ENCODE measurements at regions not wholly inside any gene's neighbourhood (a gene's known extent, or its start where the extent isn't known, plus 50 kb on each side); places are given as distances from the start of the nearest gene placed in this dataset.
"Not testable (repeated sequence)": the region's sequence is repeated elsewhere in the genome, so short reads cannot be mapped to it uniquely, and the experiment has no call there.

GRCh38 chr5:87136096-87136495 lies 131.6 kb upstream of the RASA1 start:
- Histone ChIP-seq H3K4me1 (ENCODE audit: insufficient read depth, insufficient read length) (no peaks in the 10 kb centered on the region), H3K9me3 (ENCODE audit: insufficient read depth, low read length) (no peaks in the 10 kb centered on the region), H3K9ac (ENCODE audit: insufficient read length, low read depth) (no peak overlapping the region), H3K27me3 (ENCODE audit: insufficient read depth, insufficient read length) (no peaks in the 10 kb centered on the region), H3K4me3 (ENCODE audit: insufficient read length, low read depth) (no peak overlapping the region), H3K36me3 (ENCODE audit: insufficient read depth, insufficient read length, low read length) (no peaks in the 10 kb centered on the region)
- DNase-seq (ENCODE audit: low read depth, low spot score): no peak
- TF ChIP-seq YY1 (IDR thresholded peaks at IDR 0.05; ENCODE audit: insufficient read depth, insufficient read length) (no peak), ZNF274 (IDR thresholded peaks at IDR 0.05; ENCODE audit: low read depth, low read length) (no peak), SUZ12 (IDR thresholded peaks at IDR 0.05; ENCODE audit: extremely low read depth, insufficient read depth, insufficient read length) (no peak)

- Histone ChIP-seq H3K9me3 (ENCODE audit: insufficient read depth, low read length) (no peaks in the 10 kb centered on the region), H3K4me1 (ENCODE audit: insufficient read depth, insufficient read length) (no peaks in the 10 kb centered on the region)
Observed at GRCh38 chr5:87136733-87137132, 130.9 kb upstream of the RASA1 start.

DNA sequence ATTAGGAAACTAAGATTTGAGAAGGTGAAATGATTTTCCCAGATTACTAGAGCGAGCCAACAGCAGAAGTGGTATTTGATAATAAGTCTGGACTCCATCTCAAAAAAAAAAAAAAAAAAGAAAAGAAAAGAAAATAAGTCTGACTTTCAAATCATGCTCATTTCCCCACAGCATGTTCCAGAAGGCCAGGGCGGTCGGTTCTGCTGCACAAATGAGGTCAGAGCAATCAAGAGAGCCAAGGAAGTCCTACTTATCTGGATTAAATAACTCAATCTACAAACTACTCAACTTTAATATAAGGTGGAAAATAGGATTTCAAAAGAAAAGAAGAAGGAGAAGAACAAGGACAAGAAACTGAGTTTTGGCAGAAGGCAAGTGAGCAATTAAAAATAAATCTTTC lies 130.4 kb upstream of the RASA1 start:
- DNase-seq (ENCODE audit: low read depth, low spot score): no peak
- no peaks in the 10 kb centered on the region for H3K9me3 ChIP-seq (ENCODE audit: insufficient read depth, low read length)
- H3K4me3 ChIP-seq (ENCODE audit: insufficient read length, low read depth): no peak overlapping the region
- no peaks in the 10 kb centered on the region for H3K4me1 ChIP-seq (ENCODE audit: insufficient read depth, insufficient read length)
- TF ChIP-seq SUZ12 (IDR thresholded peaks at IDR 0.05; ENCODE audit: extremely low read depth, insufficient read depth, insufficient read length): no peak
- no peak for TF ChIP-seq YY1 (IDR thresholded peaks at IDR 0.05; ENCODE audit: insufficient read depth, insufficient read length)
- no peaks in the 10 kb centered on the region for H3K36me3 ChIP-seq (ENCODE audit: insufficient read depth, insufficient read length, low read length)
- no peak overlapping the region for H3K9ac ChIP-seq (ENCODE audit: insufficient read length, low read depth)
- no peaks in the 10 kb centered on the region for H3K27me3 ChIP-seq (ENCODE audit: insufficient read depth, insufficient read length)

More at GRCh38 chr5:87136733-87137132, 130.9 kb upstream of the RASA1 start:
- no peak overlapping the region for H3K9ac ChIP-seq (ENCODE audit: insufficient read length, low read depth)
- H3K27me3 ChIP-seq (ENCODE audit: insufficient read depth, insufficient read length): no peaks in the 10 kb centered on the region
- no peak for TF ChIP-seq ZNF274 (IDR thresholded peaks at IDR 0.05; ENCODE audit: low read depth, low read length)
- TF ChIP-seq YY1 (IDR thresholded peaks at IDR 0.05; ENCODE audit: insufficient read depth, insufficient read length): no peak
- no peak for TF ChIP-seq SUZ12 (IDR thresholded peaks at IDR 0.05; ENCODE audit: extremely low read depth, insufficient read depth, insufficient read length)
- H3K4me3 ChIP-seq (ENCODE audit: insufficient read length, low read depth): no peak overlapping the region
- no peak for DNase-seq (ENCODE audit: low read depth, low spot score)
- no peaks in the 10 kb centered on the region for H3K36me3 ChIP-seq (ENCODE audit: insufficient read depth, insufficient read length, low read length)

DNA sequence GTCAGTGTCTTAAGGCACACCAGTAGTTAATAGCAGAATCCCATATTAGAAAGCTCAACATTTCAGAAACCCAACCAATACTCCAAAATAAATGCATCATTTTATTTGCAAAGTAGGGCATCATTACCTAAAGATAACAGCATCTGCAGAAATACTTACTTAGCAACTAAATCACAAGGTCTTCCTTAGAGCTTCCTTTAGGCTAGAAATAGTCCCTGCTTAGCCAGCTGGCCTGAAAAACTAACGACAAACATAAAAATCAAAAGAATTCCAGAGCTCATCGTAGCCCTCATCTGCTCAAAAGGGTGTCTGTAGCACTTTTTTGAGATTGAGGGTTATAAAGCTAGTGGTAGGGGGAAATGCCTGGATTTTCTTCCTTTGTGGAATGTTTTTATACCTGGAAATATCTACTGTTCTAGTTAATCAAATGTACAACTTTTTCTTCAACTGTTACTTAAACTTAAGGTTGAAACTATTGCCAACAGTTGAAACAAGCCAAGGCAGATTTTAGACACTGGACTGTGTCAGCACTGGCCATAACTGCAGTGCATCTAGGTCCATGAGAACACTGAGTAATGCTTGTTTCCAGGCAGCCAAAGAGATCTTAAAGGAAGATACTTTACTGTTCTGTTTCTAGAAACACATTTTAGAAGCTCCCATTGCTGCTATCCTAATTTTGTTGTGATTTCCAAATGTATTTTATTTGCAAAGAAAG lies 129.4 kb upstream of the RASA1 start:
- no peak overlapping the region for H3K9ac ChIP-seq (ENCODE audit: insufficient read length, low read depth)
- TF ChIP-seq ZNF274 (IDR thresholded peaks at IDR 0.05; ENCODE audit: low read depth, low read length) (no peak), SUZ12 (IDR thresholded peaks at IDR 0.05; ENCODE audit: extremely low read depth, insufficient read depth, insufficient read length) (no peak), YY1 (IDR thresholded peaks at IDR 0.05; ENCODE audit: insufficient read depth, insufficient read length) (no peak)

GRCh38 chr5:87139795-87140194 lies 127.9 kb upstream of the RASA1 start:
- H3K9me3 ChIP-seq (ENCODE audit: insufficient read depth, low read length): no peaks in the 10 kb centered on the region
- no peak for TF ChIP-seq ZNF274 (IDR thresholded peaks at IDR 0.05; ENCODE audit: low read depth, low read length)
- TF ChIP-seq SUZ12 (IDR thresholded peaks at IDR 0.05; ENCODE audit: extremely low read depth, insufficient read depth, insufficient read length): no peak
- TF ChIP-seq YY1 (IDR thresholded peaks at IDR 0.05; ENCODE audit: insufficient read depth, insufficient read length): no peak
- no peaks in the 10 kb centered on the region for H3K27me3 ChIP-seq (ENCODE audit: insufficient read depth, insufficient read length)
- no peaks in the 10 kb centered on the region for H3K36me3 ChIP-seq (ENCODE audit: insufficient read depth, insufficient read length, low read length)
- H3K4me1 ChIP-seq (ENCODE audit: insufficient read depth, insufficient read length): no peaks in the 10 kb centered on the region
- no peak for DNase-seq (ENCODE audit: low read depth, low spot score)
- no peak overlapping the region for H3K9ac ChIP-seq (ENCODE audit: insufficient read length, low read depth)
- no peak overlapping the region for H3K4me3 ChIP-seq (ENCODE audit: insufficient read length, low read depth)

More for the DNA sequence above, 129.4 kb upstream of the RASA1 start:
- no peaks in the 10 kb centered on the region for H3K27me3 ChIP-seq (ENCODE audit: insufficient read depth, insufficient read length)
- H3K36me3 ChIP-seq (ENCODE audit: insufficient read depth, insufficient read length, low read length): no peaks in the 10 kb centered on the region
- no peaks in the 10 kb centered on the region for H3K9me3 ChIP-seq (ENCODE audit: insufficient read depth, low read length)
- no peaks in the 10 kb centered on the region for H3K4me1 ChIP-seq (ENCODE audit: insufficient read depth, insufficient read length)
- H3K4me3 ChIP-seq (ENCODE audit: insufficient read length, low read depth): no peak overlapping the region
- no peak for DNase-seq (ENCODE audit: low read depth, low spot score)

- DNase-seq (ENCODE audit: low read depth, low spot score): no peak
- no peaks in the 10 kb centered on the region for H3K9me3 ChIP-seq (ENCODE audit: insufficient read depth, low read length)
- no peaks in the 10 kb centered on the region for H3K4me1 ChIP-seq (ENCODE audit: insufficient read depth, insufficient read length)
- H3K9ac ChIP-seq (ENCODE audit: insufficient read length, low read depth): no peak overlapping the region
- H3K36me3 ChIP-seq (ENCODE audit: insufficient read depth, insufficient read length, low read length): no peaks in the 10 kb centered on the region
- H3K27me3 ChIP-seq (ENCODE audit: insufficient read depth, insufficient read length): no peaks in the 10 kb centered on the region
- TF ChIP-seq ZNF274 (IDR thresholded peaks at IDR 0.05; ENCODE audit: low read depth, low read length): no peak
- no peak for TF ChIP-seq SUZ12 (IDR thresholded peaks at IDR 0.05; ENCODE audit: extremely low read depth, insufficient read depth, insufficient read length)
- TF ChIP-seq YY1 (IDR thresholded peaks at IDR 0.05; ENCODE audit: insufficient read depth, insufficient read length): no peak
- H3K4me3 ChIP-seq (ENCODE audit: insufficient read length, low read depth): no peak overlapping the region
Observed at GRCh38 chr5:87141544-87141943, 126.1 kb upstream of the RASA1 start.

DNA sequence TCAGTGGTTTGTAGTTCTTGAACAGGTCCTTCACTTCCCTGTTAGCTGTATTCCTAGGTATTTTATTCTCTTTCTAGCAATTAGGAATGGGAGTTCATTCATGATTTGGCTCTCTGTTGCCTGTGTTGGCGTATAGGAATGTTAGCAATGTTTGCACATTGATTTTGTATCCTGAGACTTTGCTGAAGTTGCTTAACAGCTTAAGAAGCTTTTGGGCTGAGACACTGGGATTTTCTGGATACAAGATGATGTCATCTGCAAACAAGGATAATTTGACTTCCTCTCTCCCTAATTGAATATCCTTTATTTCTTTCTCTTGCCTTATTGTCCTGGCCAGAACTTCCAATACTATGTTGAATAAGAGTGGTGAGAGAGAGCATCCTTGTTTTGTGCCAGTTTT lies 121.8 kb upstream of the RASA1 start:
- H3K9me3 ChIP-seq (ENCODE audit: insufficient read depth, low read length); H3K9ac ChIP-seq (ENCODE audit: insufficient read length, low read depth); H3K4me1 ChIP-seq (ENCODE audit: insufficient read depth, insufficient read length); H3K4me3 ChIP-seq (ENCODE audit: insufficient read length, low read depth); H3K27me3 ChIP-seq (ENCODE audit: insufficient read depth, insufficient read length); H3K36me3 ChIP-seq (ENCODE audit: insufficient read depth, insufficient read length, low read length); DNase-seq (ENCODE audit: low read depth, low spot score): not testable (repeated sequence)

Measured in NT2/D1 (cell line).